CD1c-positive myeloid dendritic cell (primary cell): ENCODE measurements at regions not wholly inside any gene's neighbourhood (a gene's known extent, or its start where the extent isn't known, plus 50 kb on each side); places are given as distances from the start of the nearest gene placed in this dataset.
"Not testable (repeated sequence)": the region's sequence is repeated elsewhere in the genome, so short reads cannot be mapped to it uniquely, and the experiment has no call there.

Experiments used
- DNase-seq: peaks from one replicate; pipeline ENCODE4 v3.0.0-alpha.2; 2016; ENCODE audit errors: extremely low spot score

- no peak for DNase-seq
These were observed 1416.1 kb downstream of the GATA3 start for GRCh38 chr10:9470581-9470980.

GRCh38 chr10:9501944-9502343 lies 1447.5 kb downstream of the GATA3 start:
- no peak for DNase-seq

GRCh38 chr10:9504227-9504626 lies 1449.7 kb downstream of the GATA3 start:
- DNase-seq: no peak

- no peak for DNase-seq
These were observed 1451.1 kb downstream of the GATA3 start for GRCh38 chr10:9505546-9505945.

GRCh38 chr10:9508606-9509005 lies 1454.1 kb downstream of the GATA3 start:
- DNase-seq: no peak

- no peak for DNase-seq
These were observed 1456.1 kb downstream of the GATA3 start for GRCh38 chr10:9510626-9511025.

- DNase-seq: no peak
These were observed 1461.4 kb downstream of the GATA3 start for GRCh38 chr10:9515922-9516321.

- DNase-seq: no peak
These were observed 1481.3 kb downstream of the GATA3 start for GRCh38 chr10:9535744-9536143.

GRCh38 chr10:9545073-9545472 lies 1472.6 kb upstream of the CELF2 start:
- no peak for DNase-seq

GRCh38 chr10:9547936-9548904 lies 1469.5 kb upstream of the CELF2 start:
- DNase-seq: no peak

GRCh38 chr10:9550810-9551209 lies 1466.9 kb upstream of the CELF2 start:
- DNase-seq: no peak

- no peak for DNase-seq
These were observed 1463.4 kb upstream of the CELF2 start for GRCh38 chr10:9554321-9554720.

- no peak for DNase-seq
These were observed 1456.7 kb upstream of the CELF2 start for GRCh38 chr10:9560976-9561375.

- no peak for DNase-seq
These were observed 1455.7 kb upstream of the CELF2 start for GRCh38 chr10:9561821-9562505.

- DNase-seq: no peak
These were observed 1439.9 kb upstream of the CELF2 start for GRCh38 chr10:9577746-9578145.

GRCh38 chr10:9579110-9579705 lies 1438.5 kb upstream of the CELF2 start:
- DNase-seq: no peak

GRCh38 chr10:9582803-9583202 lies 1434.9 kb upstream of the CELF2 start:
- DNase-seq: not testable (repeated sequence)

GRCh38 chr10:9596368-9596920 lies 1421.2 kb upstream of the CELF2 start:
- DNase-seq: no peak

GRCh38 chr10:9602998-9603397 lies 1414.7 kb upstream of the CELF2 start:
- DNase-seq: no peak

GRCh38 chr10:9603972-9604371 lies 1413.7 kb upstream of the CELF2 start:
- DNase-seq: no peak

GRCh38 chr10:9605231-9605630 lies 1412.4 kb upstream of the CELF2 start:
- no peak for DNase-seq

- no peak for DNase-seq
These were observed 1409.1 kb upstream of the CELF2 start for GRCh38 chr10:9608602-9609001.
